ENCODE measurements at regions not wholly inside any gene's neighbourhood (a gene's known extent, or its start where the extent isn't known, plus 50 kb on each side); places are given as distances from the start of the nearest gene placed in this dataset.

DNA sequence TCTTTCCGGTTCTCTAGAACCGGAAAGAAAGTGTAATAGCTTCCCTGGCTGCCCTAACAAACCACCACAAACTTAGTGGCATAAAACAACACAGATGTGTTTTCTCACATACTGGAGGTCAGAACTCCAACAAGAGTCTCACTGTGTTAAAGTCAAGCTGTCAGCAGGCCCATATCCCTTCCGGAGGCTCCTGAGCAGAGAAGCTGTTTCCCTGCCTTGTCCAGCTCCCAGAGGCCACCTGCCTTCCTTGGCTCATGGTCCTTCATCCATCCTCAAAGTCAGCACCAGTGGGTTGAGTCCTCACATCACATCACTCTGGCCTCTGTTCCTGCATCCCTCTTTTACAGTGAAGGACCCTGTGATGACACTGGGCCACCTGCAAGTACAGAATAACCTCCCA lies 49.8 kb upstream of the HMX1 start:
- no peak overlapping the region for H3K14ac ChIP-seq (ENCODE audit: insufficient read depth, low read length)
- H2AFZ ChIP-seq (ENCODE audit: low read length) = no peak overlapping the region
- no peaks in the 10 kb centered on the region for H3K79me1 ChIP-seq (ENCODE audit: insufficient read depth, low read depth, low read length, poor library complexity, severe bottlenecking)
- no peak overlapping the region for H4K8ac ChIP-seq (replicated peaks; ENCODE audit: insufficient read length, low read depth, low read length)
- H3K27ac ChIP-seq (ENCODE audit: insufficient read length, low read depth, low read length) = no peak overlapping the region
- H4K20me1 ChIP-seq (ENCODE audit: control insufficient read depth, insufficient read depth, insufficient read length) = no peaks in the 10 kb centered on the region
- peaks cover 28% of the 10 kb centered on the region for H3K27me3 Mint-ChIP-seq (ENCODE audit: low read depth)
- DNase-seq = no peak
- H2BK15ac ChIP-seq (ENCODE audit: low read depth, low read length) = no peak overlapping the region
- H3K36me3 Mint-ChIP-seq (ENCODE audit: insufficient read depth in 1 of 3, low read depth in 3 of 3) = no peaks in the 10 kb centered on the region
- H2BK5ac ChIP-seq (ENCODE audit: insufficient read length, low read length) = no peak overlapping the region
- H3K4me1 Mint-ChIP-seq = no peaks in the 10 kb centered on the region
- H2AK5ac ChIP-seq (ENCODE audit: insufficient read length, low read length) = no peak overlapping the region
- no peak overlapping the region for H3K4me2 ChIP-seq (ENCODE audit: insufficient read depth, insufficient read length, low read length)
- H4K5ac ChIP-seq (ENCODE audit: insufficient read length, low read depth, low read length) = no peak overlapping the region
- no peaks in the 10 kb centered on the region for H3K23me2 ChIP-seq (ENCODE audit: insufficient read length, low read depth, low read length, poor library complexity, severe bottlenecking)
- no peak overlapping the region for H3K9ac ChIP-seq (ENCODE audit: extremely low read depth, insufficient read length, low read length)
- H3K9me3 ChIP-seq (ENCODE audit: control insufficient read depth, low read depth, low read length) = peaks cover 9% of the 10 kb centered on the region
- no peak overlapping the region for H3K18ac ChIP-seq (ENCODE audit: insufficient read length, low read depth, low read length)
- H3K23ac ChIP-seq (ENCODE audit: insufficient read length, low read depth, low read length) = no peak overlapping the region
- peaks cover 21 to 42% of the 10 kb centered on the region in 2 experiments for H3K9me3 Mint-ChIP-seq
- no peak overlapping the region for H3K4me3 Mint-ChIP-seq
- H3K4me1 ChIP-seq (ENCODE audit: insufficient read depth, low read length) = no peaks in the 10 kb centered on the region
- no peak overlapping the region for H2BK20ac ChIP-seq (ENCODE audit: low read depth, low read length, poor library complexity, severe bottlenecking)
- no peak overlapping the region for H3K56ac ChIP-seq (ENCODE audit: insufficient read length, low read depth, low read length)
- no peak overlapping the region for H2BK12ac ChIP-seq (ENCODE audit: insufficient read length, low read depth, low read length)
- H3K27me3 ChIP-seq (ENCODE audit: insufficient read depth, low read length) = no peaks in the 10 kb centered on the region
- H3T11ph ChIP-seq (ENCODE audit: low read length) = no peak overlapping the region
- TF ChIP-seq, protein P1, sequence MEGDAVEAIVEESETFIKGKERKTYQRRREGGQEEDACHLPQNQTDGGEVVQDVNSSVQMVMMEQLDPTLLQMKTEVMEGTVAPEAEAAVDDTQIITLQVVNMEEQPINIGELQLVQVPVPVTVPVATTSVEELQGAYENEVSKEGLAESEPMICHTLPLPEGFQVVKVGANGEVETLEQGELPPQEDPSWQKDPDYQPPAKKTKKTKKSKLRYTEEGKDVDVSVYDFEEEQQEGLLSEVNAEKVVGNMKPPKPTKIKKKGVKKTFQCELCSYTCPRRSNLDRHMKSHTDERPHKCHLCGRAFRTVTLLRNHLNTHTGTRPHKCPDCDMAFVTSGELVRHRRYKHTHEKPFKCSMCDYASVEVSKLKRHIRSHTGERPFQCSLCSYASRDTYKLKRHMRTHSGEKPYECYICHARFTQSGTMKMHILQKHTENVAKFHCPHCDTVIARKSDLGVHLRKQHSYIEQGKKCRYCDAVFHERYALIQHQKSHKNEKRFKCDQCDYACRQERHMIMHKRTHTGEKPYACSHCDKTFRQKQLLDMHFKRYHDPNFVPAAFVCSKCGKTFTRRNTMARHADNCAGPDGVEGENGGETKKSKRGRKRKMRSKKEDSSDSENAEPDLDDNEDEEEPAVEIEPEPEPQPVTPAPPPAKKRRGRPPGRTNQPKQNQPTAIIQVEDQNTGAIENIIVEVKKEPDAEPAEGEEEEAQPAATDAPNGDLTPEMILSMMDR (conservative IDR thresholded peaks at IDR 0.05) = no peak
- no peak overlapping the region for H3K4ac ChIP-seq (ENCODE audit: low read depth, low read length)
- no CpG with 5 or more reads among the region's 3 CpGs for WGBS (ENCODE audit: extremely low coverage, insufficient read length, low lambda C conversion rate)
- H3K27ac Mint-ChIP-seq = no peak overlapping the region
- H4K91ac ChIP-seq (ENCODE audit: insufficient read length, low read depth, low read length) = no peak overlapping the region
- H3K79me2 ChIP-seq (ENCODE audit: insufficient read depth, low read length) = no peaks in the 10 kb centered on the region
- no peak overlapping the region for H2BK120ac ChIP-seq (ENCODE audit: low read depth, low read length, poor library complexity, severe bottlenecking)

Data from H9 (cell line).